ENCODE measurements at regions not wholly inside any gene's neighbourhood (a gene's known extent, or its start where the extent isn't known, plus 50 kb on each side); places are given as distances from the start of the nearest gene placed in this dataset.
"Not testable (repeated sequence)": the region's sequence is repeated elsewhere in the genome, so short reads cannot be mapped to it uniquely, and the experiment has no call there.

DNA sequence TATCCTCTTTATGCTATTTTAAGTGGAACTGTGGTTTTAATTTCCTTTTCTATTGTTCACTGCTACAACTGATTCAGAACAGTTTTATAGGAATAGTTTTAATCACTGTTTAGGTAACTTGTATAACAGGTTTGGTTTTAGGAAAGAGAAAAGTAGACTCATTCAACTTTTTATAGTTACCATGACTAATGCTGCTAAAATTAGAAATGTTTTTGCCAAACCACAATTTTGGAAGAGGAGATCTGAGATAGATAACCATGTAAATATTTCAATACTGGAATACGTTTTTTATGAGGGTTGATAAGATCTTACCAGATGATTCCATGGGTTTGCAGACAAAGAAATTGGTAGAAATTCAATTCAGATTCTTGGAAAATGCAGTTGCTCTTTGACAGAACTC lies 404.6 kb upstream of the ARRDC3 start:
- Histone ChIP-seq H3K4me1 (replicated peaks in 1 of 2) (no peaks in the 10 kb centered on the region), H3K4me3 (no peak overlapping the region), H3K27ac (no peak overlapping the region)
- 0 to 100% (median 68%) methylated on average over 1 of the region's 1 CpG for WGBS, 10 experiments
- in situ Hi-C loops (cut with MboI; ENCODE audit: low pct_unique_long_range_greater_than_20kb in 2 of 9, low sequenced_read_pairs in 9 of 9, unreplicated experiment in 9 of 9): no loop called here
- ATAC-seq (replicated peaks in 6 of 8): peak in 1 of 8 experiments; percentile 32

DNA sequence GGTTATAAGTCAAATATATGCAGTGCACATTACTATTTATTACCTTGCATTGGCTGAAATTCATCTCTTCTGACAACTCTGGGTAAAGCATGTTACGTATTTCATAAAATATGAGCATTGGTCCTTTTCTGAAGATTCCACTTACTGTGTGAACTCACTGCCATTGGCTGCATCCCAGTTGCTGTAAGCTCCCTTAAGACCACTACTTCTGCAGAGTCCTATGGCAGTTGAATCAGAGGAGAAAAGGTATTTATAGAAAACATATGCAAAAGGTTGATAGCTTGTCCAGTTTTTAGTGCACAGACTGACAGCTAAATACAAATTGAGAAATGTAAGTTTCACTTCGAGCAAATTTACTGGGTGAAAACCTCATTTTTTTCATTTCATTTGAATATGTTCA lies 394.6 kb upstream of the ARRDC3 start:
- Histone ChIP-seq H3K4me3 (no peak overlapping the region), H3K27ac (no peak overlapping the region), H3K4me1 (replicated peaks in 1 of 2) (peaks cover 3 to 17% of the 10 kb centered on the region in 2 donors)
- peak in 1 of 8 experiments; percentile 30 for ATAC-seq (replicated peaks in 6 of 8)
- WGBS, 10 experiments: 0 to 92% (median 85%) methylated on average over 1 to 2 of the region's 2 CpGs; no CpG with 5 or more reads in 1 of the 10 experiments
- in situ Hi-C loops (cut with MboI; ENCODE audit: low pct_unique_long_range_greater_than_20kb in 2 of 9, low sequenced_read_pairs in 9 of 9, unreplicated experiment in 9 of 9): no loop called here

DNA sequence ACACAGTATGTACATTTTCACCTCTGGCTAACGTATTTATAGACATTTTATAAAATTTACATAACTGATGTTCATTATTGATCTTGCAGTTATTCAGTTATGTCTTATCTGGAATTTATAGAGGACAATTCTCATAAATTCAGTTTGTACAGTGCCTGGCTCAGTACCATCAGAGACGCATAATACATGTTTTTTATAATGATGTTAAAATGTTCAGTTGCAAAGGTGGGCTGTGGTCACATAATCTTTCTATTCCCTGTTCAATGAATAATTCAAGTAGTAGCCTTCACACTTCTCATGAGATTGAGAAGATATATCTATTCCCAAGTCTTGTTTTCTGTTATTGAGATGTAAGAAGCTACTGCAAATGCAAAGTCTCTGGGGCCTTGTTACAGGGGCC lies 393.1 kb upstream of the ARRDC3 start:
- no peak overlapping the region for H3K4me3 ChIP-seq
- peak in 3 of 8 experiments; percentile 16 to 84 (median 63) for ATAC-seq (replicated peaks in 6 of 8)
- H3K4me1 ChIP-seq (replicated peaks in 1 of 2): peaks cover 3 to 17% of the 10 kb centered on the region in 2 donors
- in situ Hi-C loops (cut with MboI; ENCODE audit: low pct_unique_long_range_greater_than_20kb in 2 of 9, low sequenced_read_pairs in 9 of 9, unreplicated experiment in 9 of 9): no loop called here
- no peak overlapping the region for H3K27ac ChIP-seq
- 7 to 81% (median 50%) methylated on average over 1 to 2 of the region's 2 CpGs; no CpG with 5 or more reads in 1 of the 10 experiments for WGBS, 10 experiments

- WGBS, 10 experiments: 0 to 100% (median 80%) methylated on average over 1 to 2 of the region's 2 CpGs; no CpG with 5 or more reads in 1 of the 10 experiments
- Histone ChIP-seq H3K27ac (no peak overlapping the region), H3K4me3 (no peak overlapping the region), H3K4me1 (replicated peaks in 1 of 2) (no peaks in the 10 kb centered on the region)
- in situ Hi-C loops (cut with MboI; ENCODE audit: low pct_unique_long_range_greater_than_20kb in 2 of 9, low sequenced_read_pairs in 9 of 9, unreplicated experiment in 9 of 9): no loop called here
- peak in 1 of 8 experiments; percentile 98 for ATAC-seq (replicated peaks in 6 of 8)
Measured at GRCh38 chr5:91770400-91770799, 387.3 kb upstream of the ARRDC3 start.

GRCh38 chr5:91757383-91757782 lies 374.3 kb upstream of the ARRDC3 start:
- 23 to 100% (median 94%) methylated on average over 2 to 4 of the region's 4 CpGs; no CpG with 5 or more reads in 1 of the 10 experiments for WGBS, 10 experiments
- ATAC-seq (replicated peaks in 6 of 8); in situ Hi-C loops (cut with MboI; ENCODE audit: low pct_unique_long_range_greater_than_20kb in 2 of 9, low sequenced_read_pairs in 9 of 9, unreplicated experiment in 9 of 9); H3K4me3 ChIP-seq; H3K27ac ChIP-seq; H3K4me1 ChIP-seq (replicated peaks in 1 of 2): not testable (repeated sequence)

DNA sequence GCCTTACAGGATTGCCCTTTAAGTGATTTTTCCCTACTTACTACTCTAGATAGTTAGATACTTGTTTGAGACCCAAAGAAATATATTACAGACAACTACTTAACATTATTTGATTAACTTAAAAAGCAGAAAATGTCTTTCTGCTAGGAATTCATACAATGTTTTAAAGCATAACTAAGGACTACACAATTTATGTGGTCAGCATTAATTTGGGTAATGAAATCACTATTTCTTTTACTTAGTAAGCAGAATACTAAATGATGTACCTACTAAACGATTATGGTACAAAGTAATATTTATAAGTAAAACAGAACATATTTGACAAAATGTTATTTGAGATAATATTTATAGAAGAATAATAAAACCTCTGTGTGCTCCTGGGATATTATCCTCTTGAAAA lies 371.9 kb upstream of the ARRDC3 start:
- Histone ChIP-seq H3K4me1 (replicated peaks in 1 of 2) (no peaks in the 10 kb centered on the region), H3K4me3 (no peak overlapping the region), H3K27ac (no peak overlapping the region)
- in situ Hi-C loops (cut with MboI; ENCODE audit: low pct_unique_long_range_greater_than_20kb in 2 of 9, low sequenced_read_pairs in 9 of 9, unreplicated experiment in 9 of 9): no loop called here
- WGBS, 10 experiments: 8 to 100% (median 65%) methylated on average over 1 of the region's 1 CpG
- no peak for ATAC-seq (replicated peaks in 6 of 8)

DNA sequence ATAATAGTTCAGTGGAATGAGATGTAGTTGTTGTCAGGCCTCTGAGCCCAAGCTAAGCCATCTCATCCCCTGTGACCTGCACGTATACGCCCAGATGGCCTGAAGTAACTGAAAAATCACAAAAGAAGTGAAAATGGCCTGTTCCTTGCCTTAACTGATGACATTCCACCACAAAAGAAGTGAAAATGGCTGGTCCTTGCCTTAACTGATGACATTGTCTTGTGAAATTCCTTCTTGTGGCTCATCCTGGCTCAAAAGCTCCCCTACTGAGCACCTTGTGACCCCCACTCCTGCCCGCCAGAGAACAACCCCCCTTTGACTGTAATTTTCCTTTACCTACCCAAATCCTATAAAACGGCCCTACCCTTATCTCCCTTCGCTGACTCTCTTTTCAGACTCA lies 361.4 kb upstream of the ARRDC3 start:
- 11 to 100% (median 85%) methylated on average over 1 to 3 of the region's 5 CpGs; no CpG with 5 or more reads in 2 of the 10 experiments for WGBS, 10 experiments
- peaks cover 0 to 25% of the 10 kb centered on the region in 2 donors for H3K4me1 ChIP-seq (replicated peaks in 1 of 2)
- ATAC-seq (replicated peaks in 6 of 8); in situ Hi-C loops (cut with MboI; ENCODE audit: low pct_unique_long_range_greater_than_20kb in 2 of 9, low sequenced_read_pairs in 9 of 9, unreplicated experiment in 9 of 9); H3K27ac ChIP-seq; H3K4me3 ChIP-seq: not testable (repeated sequence)

GRCh38 chr5:91742550-91742949 lies 359.4 kb upstream of the ARRDC3 start:
- WGBS, 10 experiments: 0 to 100% (median 50%) methylated on average over 1 to 3 of the region's 3 CpGs; no CpG with 5 or more reads in 2 of the 10 experiments
- in situ Hi-C loops (cut with MboI; ENCODE audit: low pct_unique_long_range_greater_than_20kb in 2 of 9, low sequenced_read_pairs in 9 of 9, unreplicated experiment in 9 of 9): no loop called here
- peak in 5 of 8 experiments; percentile 33 to 71 (median 46) for ATAC-seq (replicated peaks in 6 of 8)
- Histone ChIP-seq H3K4me3 (no peak overlapping the region), H3K4me1 (replicated peaks in 1 of 2) (peaks cover 0 to 25% of the 10 kb centered on the region in 2 donors), H3K27ac (no peak overlapping the region)

DNA sequence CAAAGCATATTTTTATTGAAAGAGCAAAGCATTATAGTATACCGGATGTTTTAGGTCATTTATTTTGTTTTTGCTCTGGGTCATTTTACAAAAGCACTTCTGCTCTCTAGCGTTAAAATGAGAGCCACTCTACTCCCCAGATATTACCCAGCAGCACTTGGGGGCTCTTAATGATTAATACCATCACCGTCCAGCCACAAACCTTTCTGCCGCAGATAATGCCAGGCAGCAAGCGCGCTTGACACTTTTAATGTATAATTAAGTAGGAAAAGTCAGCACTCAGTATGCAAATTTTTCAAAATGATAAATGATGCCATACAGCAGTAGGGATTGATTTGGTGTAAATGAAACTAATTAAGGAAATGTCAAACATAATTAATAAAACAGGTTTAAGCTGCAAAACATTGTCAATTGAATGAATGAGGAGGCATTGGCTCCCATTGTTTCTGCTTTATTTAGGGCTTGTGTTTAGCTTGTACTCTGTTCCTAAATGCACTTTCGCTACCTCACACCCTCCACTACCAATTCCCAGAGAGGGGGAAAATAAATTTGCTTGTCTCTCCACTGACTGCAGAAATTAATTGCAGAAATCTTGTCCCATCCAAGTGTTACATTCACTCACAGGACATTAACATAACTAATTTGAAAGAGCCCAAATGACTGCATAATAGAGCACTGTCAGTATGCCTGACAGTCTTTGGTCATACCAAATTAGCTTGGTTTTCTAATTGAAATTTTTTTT lies 358.8 kb upstream of the ARRDC3 start:
- peaks cover 0 to 25% of the 10 kb centered on the region in 2 donors for H3K4me1 ChIP-seq (replicated peaks in 1 of 2)
- in situ Hi-C loops (cut with MboI; ENCODE audit: low pct_unique_long_range_greater_than_20kb in 2 of 9, low sequenced_read_pairs in 9 of 9, unreplicated experiment in 9 of 9): no loop called here
- H3K4me3 ChIP-seq: no peak overlapping the region
- ATAC-seq (replicated peaks in 6 of 8): peak in 5 of 8 experiments; percentile 59 to 88 (median 71)
- no peak overlapping the region for H3K27ac ChIP-seq
- WGBS, 10 experiments: 44 to 86% (median 70%) methylated on average over 1 to 7 of the region's 7 CpGs; no CpG with 5 or more reads in 1 of the 10 experiments

- 0 to 100% (median 83%) methylated on average over 1 of the region's 1 CpG; no CpG with 5 or more reads in 3 of the 10 experiments for WGBS, 10 experiments
- Histone ChIP-seq H3K27ac (no peak overlapping the region), H3K4me3 (no peak overlapping the region), H3K4me1 (replicated peaks in 1 of 2) (peaks cover 0 to 3% of the 10 kb centered on the region in 2 donors)
- no peak for ATAC-seq (replicated peaks in 6 of 8)
- in situ Hi-C loops (cut with MboI; ENCODE audit: low pct_unique_long_range_greater_than_20kb in 2 of 9, low sequenced_read_pairs in 9 of 9, unreplicated experiment in 9 of 9): no loop called here
Measured at GRCh38 chr5:91730026-91730425, 346.9 kb upstream of the ARRDC3 start.

DNA sequence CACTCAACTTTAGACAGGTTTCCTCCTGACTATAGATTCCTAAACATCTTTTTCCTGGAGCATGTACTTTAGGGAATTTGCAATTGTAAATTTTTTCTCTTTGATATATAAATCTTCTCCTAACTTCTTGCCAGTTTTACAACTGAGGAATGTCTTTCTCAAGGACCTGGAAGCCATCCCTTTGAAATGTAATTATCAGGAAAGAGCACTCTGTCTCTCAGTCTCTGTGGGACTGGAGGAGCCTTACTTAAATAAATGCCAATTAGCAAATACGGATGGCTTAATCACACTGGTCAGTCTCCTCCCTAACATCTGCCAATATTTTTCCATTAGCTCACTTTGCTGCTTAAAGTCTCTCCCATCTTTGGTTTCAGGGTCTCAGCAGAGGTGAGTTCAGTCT lies 344.3 kb upstream of the ARRDC3 start:
- Histone ChIP-seq H3K4me3 (no peak overlapping the region), H3K27ac (no peak overlapping the region), H3K4me1 (replicated peaks in 1 of 2) (peaks cover 4 to 14% of the 10 kb centered on the region in 2 donors)
- in situ Hi-C loops (cut with MboI; ENCODE audit: low pct_unique_long_range_greater_than_20kb in 2 of 9, low sequenced_read_pairs in 9 of 9, unreplicated experiment in 9 of 9): no loop called here
- WGBS, 10 experiments: 0 to 50% (median 8%) methylated on average over 1 of the region's 1 CpG; no CpG with 5 or more reads in 3 of the 10 experiments
- ATAC-seq (replicated peaks in 6 of 8): peak in 3 of 8 experiments; percentile 75 to 99 (median 87)

- peak in 4 of 8 experiments; percentile 50 to 79 (median 56) for ATAC-seq (replicated peaks in 6 of 8)
- H3K4me3 ChIP-seq: no peak overlapping the region
- no peak overlapping the region for H3K27ac ChIP-seq
- in situ Hi-C loops (cut with MboI; ENCODE audit: low pct_unique_long_range_greater_than_20kb in 2 of 9, low sequenced_read_pairs in 9 of 9, unreplicated experiment in 9 of 9): no loop called here
- WGBS, 10 experiments: 23 to 100% (median 49%) methylated on average over 3 to 8 of the region's 8 CpGs
- peaks cover 4 to 13% of the 10 kb centered on the region in 2 donors for H3K4me1 ChIP-seq (replicated peaks in 1 of 2)
Measured at GRCh38 chr5:91722736-91723467, 339.8 kb upstream of the ARRDC3 start.

DNA sequence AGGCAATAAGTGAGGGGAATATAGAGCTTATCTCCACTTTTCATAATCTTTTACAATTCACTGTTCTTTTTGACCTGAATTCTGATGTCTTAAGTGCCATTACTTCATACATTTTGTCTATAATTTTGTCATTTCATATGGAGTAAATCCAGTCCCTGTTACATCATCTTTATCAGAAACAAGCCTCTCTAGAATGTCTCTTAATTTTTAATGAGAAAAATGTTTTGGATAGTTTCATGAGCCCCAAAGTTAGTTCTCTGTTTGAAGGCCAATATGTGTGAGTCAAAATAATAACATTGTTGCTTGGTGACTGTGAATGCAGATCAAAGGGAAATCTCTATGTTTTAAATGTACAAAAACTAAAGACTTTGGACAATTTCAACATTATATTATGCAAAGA lies 329.6 kb upstream of the ARRDC3 start:
- ATAC-seq (replicated peaks in 6 of 8): no peak
- no peak overlapping the region for H3K27ac ChIP-seq
- in situ Hi-C loops (cut with MboI; ENCODE audit: low pct_unique_long_range_greater_than_20kb in 2 of 9, low sequenced_read_pairs in 9 of 9, unreplicated experiment in 9 of 9): no loop called here
- H3K4me3 ChIP-seq: no peak overlapping the region
- H3K4me1 ChIP-seq (replicated peaks in 1 of 2): no peaks in the 10 kb centered on the region
